A549 (cell line): ENCODE measurements at regions not wholly inside any gene's neighbourhood (a gene's known extent, or its start where the extent isn't known, plus 50 kb on each side); places are given as distances from the start of the nearest gene placed in this dataset.

Source experiments
- ATAC-seq, 2 experiments: fragments of 200-7000 bp in 1 of 2; fragments of >200 bp in 1 of 2; cut with Nextera tagmentation in 1 of 2; cut with Tn5 transposase in 1 of 2; 3 replicates each; pipeline versions ENCODE4 v1.8.0 to v1.9.1; 2018 to 2020; ENCODE audit warnings: mild to moderate bottlenecking in 1 of 2, moderate library complexity in 1 of 2
- CTCF ChIA-PET: fragments of 300-600 bp; sonication (Branson Sonifier 250); formaldehyde crosslinking; extraction: SDS; loops from one replicate; lab custom pipeline; 2021; ENCODE audit warnings: antibody characterized with exemption, inconsistent platforms; lab: Yijun Ruan, JAX
- POLR2A ChIA-PET: fragments of 350-600 bp; formaldehyde crosslinking; extraction: SDS; loops from one replicate; lab custom pipeline; 2021; ENCODE audit warnings: antibody characterized with exemption, inconsistent platforms; lab: Yijun Ruan, JAX
- DNase-seq, 2 experiments: peaks; one replicate each; pipeline versions ENCODE4 v3.0.0 to v3.0.0-alpha.2; 2011 to 2016; ENCODE audit warnings: low read depth in 1 of 2, low spot score in 1 of 2
- FAIRE-seq: peaks from 2 replicates; lab custom pipeline; 2011; peaks lifted over from hg19 to GRCh38; lab: Jason Lieb, UNC
- H3K27ac ChIP-seq, 2 experiments: fragments of >200 bp; sonication (Bioruptor Twin); formaldehyde crosslinking; 3 replicates each; pipeline ENCODE4 v1.5.1; 2016 to 2017
- H3K4me1 ChIP-seq: fragments of >200 bp; sonication (Bioruptor Twin); formaldehyde crosslinking; 3 replicates; pipeline ENCODE4 v1.6.1; 2016
- H3K4me2 ChIP-seq: fragments of >200 bp; sonication (Bioruptor Twin); formaldehyde crosslinking; 3 replicates; pipeline ENCODE4 v1.6.1; 2016
- H3K4me3 ChIP-seq: fragments of >200 bp; sonication (Bioruptor Twin); formaldehyde crosslinking; 3 replicates; pipeline ENCODE4 v1.5.1; 2016
- H3K9me3 ChIP-seq: fragments of >200 bp; sonication (Bioruptor Twin); formaldehyde crosslinking; 3 replicates; pipeline ENCODE4 v1.6.1; 2016
- CEBPB ChIP-seq, 2 experiments: fragments of >200 bp in 1 of 2; sonication (Bioruptor Twin) in 1 of 2; formaldehyde crosslinking in 1 of 2; IDR thresholded peaks; 2 replicates each; pipeline ENCODE4 v1.6.1; 2012 to 2016
- FOSL2 ChIP-seq, 2 experiments: fragments of 450-650 bp in 1 of 2; fragments of >200 bp in 1 of 2; sonication (Bioruptor Twin) in 1 of 2; formaldehyde crosslinking; IDR thresholded peaks; 2 replicates each; pipeline versions ENCODE4 v1.5.0 to v1.6.1; 2016 to 2020; ENCODE audit warnings: mild to moderate bottlenecking in 1 of 2, moderate library complexity in 1 of 2
- FOXS1 ChIP-seq: fragments of 250-450 bp; sonication (Bioruptor Pico); IDR thresholded peaks from 2 replicates; pipeline ENCODE4 v1.5.0; 2020; ENCODE audit warnings: mild to moderate bottlenecking, moderate library complexity
- HDAC2 ChIP-seq: fragments of 200-600 bp; sonication (generic); IDR thresholded peaks from 2 replicates; pipeline ENCODE4 v1.6.1; 2016
- HEYL ChIP-seq: fragments of 250-450 bp; sonication (Bioruptor Pico); IDR thresholded peaks from 2 replicates; pipeline ENCODE4 v1.8.0; 2021; ENCODE audit warnings: mild to moderate bottlenecking, moderate library complexity
- KDM5A ChIP-seq: fragments of 200-600 bp; sonication (generic); IDR thresholded peaks from 2 replicates; pipeline ENCODE4 v1.6.1; 2016; ENCODE audit warnings: antibody characterized with exemption, mild to moderate bottlenecking
- MAFK ChIP-seq: fragments of 450-650 bp; IDR thresholded peaks from 2 replicates; pipeline ENCODE4 v1.6.1; 2014; ENCODE audit not compliant: partially characterized antibody
- MAZ ChIP-seq: fragments of 150-350 bp; IDR thresholded peaks from 2 replicates; pipeline ENCODE4 v1.6.1; 2014; ENCODE audit warnings: antibody characterized with exemption, low read depth, low read length, borderline replicate concordance
- POLR2AphosphoS2 ChIP-seq: conservative IDR thresholded peaks from 2 replicates; pipeline ENCODE4 v1.6.1; 2012; ENCODE audit warnings: low read length, improper control_type of control experiment, inconsistent platforms
- RAD21 ChIP-seq, 2 experiments: fragments of >200 bp in 1 of 2; sonication (Bioruptor Twin) in 1 of 2; formaldehyde crosslinking in 1 of 2; IDR thresholded peaks in 1 of 2; conservative IDR thresholded peaks in 1 of 2; 2 replicates in 1 of 2; 3 replicates in 1 of 2; pipeline ENCODE4 v1.6.1; 2012 to 2018; ENCODE audit warnings: inconsistent platforms in 1 of 2
- RARB ChIP-seq: fragments of 250-450 bp; sonication (Bioruptor Pico); IDR thresholded peaks from 2 replicates; pipeline ENCODE4 v1.8.0; 2021; ENCODE audit warnings: mild to moderate bottlenecking, moderate library complexity
- SREBF2 ChIP-seq: fragments of 450-650 bp; IDR thresholded peaks from 2 replicates; pipeline ENCODE4 v1.6.1; 2014; ENCODE audit warnings: mild to moderate bottlenecking, moderate library complexity
- ZNF302 ChIP-seq: fragments of 250-450 bp; sonication (Bioruptor Pico); IDR thresholded peaks from 2 replicates; pipeline ENCODE4 v1.9.0; 2021; ENCODE audit warnings: inconsistent platforms, mild to moderate bottlenecking, moderate library complexity
- WGBS: methylation state at CpG from one replicate; pipeline ENCODE4 v1.1.6; 2017; ENCODE audit errors: missing lambda C conversion rate; 5-methylcytosine and 5-hydroxymethylcytosine counted together
- TF ChIP-seq, protein P1 (sequence below): IDR thresholded peaks from 2 replicates; pipeline ENCODE4 v1.6.1; 2012
- TF ChIP-seq, protein P2 (sequence below): IDR thresholded peaks from 2 replicates; pipeline ENCODE4 v1.6.1; 2012
- TF ChIP-seq, protein P3 (sequence below): fragments of 150-350 bp; IDR thresholded peaks from 2 replicates; pipeline ENCODE4 v1.6.1; 2014; ENCODE audit warnings: low read depth, mild to moderate bottlenecking, low read length
- TF ChIP-seq, protein P4 (sequence below): fragments of 250-450 bp; sonication (Bioruptor Pico); IDR thresholded peaks from 2 replicates; pipeline ENCODE4 v1.5.0; 2021; ENCODE audit warnings: mild to moderate bottlenecking, moderate library complexity, borderline replicate concordance
- TF ChIP-seq, protein P5 (sequence below): fragments of 200-600 bp; sonication (generic); IDR thresholded peaks from 2 replicates; pipeline ENCODE4 v1.6.1; 2016; ENCODE audit warnings: antibody characterized with exemption, mild to moderate bottlenecking, moderate library complexity
- TF ChIP-seq, protein P6 (sequence below): fragments of 250-450 bp; sonication (Bioruptor Pico); IDR thresholded peaks from 2 replicates; pipeline ENCODE4 v1.5.0; 2020; ENCODE audit warnings: low read depth, mild to moderate bottlenecking, moderate library complexity

DNA sequence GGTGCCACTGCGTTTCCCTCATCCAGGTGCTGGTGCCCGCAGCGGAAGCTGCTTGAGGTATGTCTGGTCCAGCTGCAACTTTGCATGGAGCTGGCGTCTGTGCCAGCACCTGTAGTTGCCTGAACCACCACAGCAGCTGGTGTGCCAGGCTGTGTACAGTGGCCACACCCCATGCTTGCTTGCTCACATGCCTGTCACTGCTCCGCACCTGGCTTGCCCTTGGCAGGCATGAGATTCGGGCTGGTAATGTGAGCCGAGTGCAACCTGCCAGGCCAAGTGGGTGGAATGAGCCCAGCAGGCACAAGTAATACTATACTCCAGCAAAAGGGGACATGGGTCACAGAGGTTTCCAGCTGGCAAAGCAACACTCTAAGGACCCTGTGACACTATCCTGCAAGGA, 1123.3 kb upstream of the ACVR2A start:
- FAIRE-seq = no peak
- Histone ChIP-seq H3K4me1 (no peaks in the 10 kb centered on the region), H3K4me2 (no peak overlapping the region), H3K27ac (no peak overlapping the region), H3K9me3 (no peaks in the 10 kb centered on the region), H3K4me3 (no peak overlapping the region)
- DNase-seq = no peak
- 37% methylated on average over 7 of the region's 7 CpGs for WGBS
- TF ChIP-seq HDAC2 (no peak), POLR2AphosphoS2 (no peak), SREBF2 (no peak), FOXS1 (CRISPR knock-in tag) (no peak), RARB (CRISPR knock-in tag) (no peak), KDM5A (no peak), HEYL (no peak), FOSL2 (IDR thresholded peaks at IDR 0.05) (no peak), FOSL2 (CRISPR knock-in tag; IDR thresholded peaks at IDR 0.05) (no peak), RAD21 (conservative IDR thresholded peaks at IDR 0.05 in 1 of 2, IDR thresholded peaks at IDR 0.05 in 1 of 2) (no peak), ZNF302 (CRISPR knock-in tag) (no peak), CEBPB (IDR thresholded peaks at IDR 0.05) (no peak)
- TF ChIP-seq, protein P1, sequence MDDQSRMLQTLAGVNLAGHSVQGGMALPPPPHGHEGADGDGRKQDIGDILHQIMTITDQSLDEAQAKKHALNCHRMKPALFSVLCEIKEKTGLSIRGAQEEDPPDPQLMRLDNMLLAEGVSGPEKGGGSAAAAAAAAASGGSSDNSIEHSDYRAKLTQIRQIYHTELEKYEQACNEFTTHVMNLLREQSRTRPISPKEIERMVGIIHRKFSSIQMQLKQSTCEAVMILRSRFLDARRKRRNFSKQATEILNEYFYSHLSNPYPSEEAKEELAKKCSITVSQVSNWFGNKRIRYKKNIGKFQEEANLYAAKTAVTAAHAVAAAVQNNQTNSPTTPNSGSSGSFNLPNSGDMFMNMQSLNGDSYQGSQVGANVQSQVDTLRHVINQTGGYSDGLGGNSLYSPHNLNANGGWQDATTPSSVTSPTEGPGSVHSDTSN = no peak
- TF ChIP-seq, protein P2, sequence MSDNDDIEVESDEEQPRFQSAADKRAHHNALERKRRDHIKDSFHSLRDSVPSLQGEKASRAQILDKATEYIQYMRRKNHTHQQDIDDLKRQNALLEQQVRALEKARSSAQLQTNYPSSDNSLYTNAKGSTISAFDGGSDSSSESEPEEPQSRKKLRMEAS = no peak
- TF ChIP-seq, protein P3, sequence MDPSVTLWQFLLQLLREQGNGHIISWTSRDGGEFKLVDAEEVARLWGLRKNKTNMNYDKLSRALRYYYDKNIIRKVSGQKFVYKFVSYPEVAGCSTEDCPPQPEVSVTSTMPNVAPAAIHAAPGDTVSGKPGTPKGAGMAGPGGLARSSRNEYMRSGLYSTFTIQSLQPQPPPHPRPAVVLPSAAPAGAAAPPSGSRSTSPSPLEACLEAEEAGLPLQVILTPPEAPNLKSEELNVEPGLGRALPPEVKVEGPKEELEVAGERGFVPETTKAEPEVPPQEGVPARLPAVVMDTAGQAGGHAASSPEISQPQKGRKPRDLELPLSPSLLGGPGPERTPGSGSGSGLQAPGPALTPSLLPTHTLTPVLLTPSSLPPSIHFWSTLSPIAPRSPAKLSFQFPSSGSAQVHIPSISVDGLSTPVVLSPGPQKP = no peak
- TF ChIP-seq, protein P4, sequence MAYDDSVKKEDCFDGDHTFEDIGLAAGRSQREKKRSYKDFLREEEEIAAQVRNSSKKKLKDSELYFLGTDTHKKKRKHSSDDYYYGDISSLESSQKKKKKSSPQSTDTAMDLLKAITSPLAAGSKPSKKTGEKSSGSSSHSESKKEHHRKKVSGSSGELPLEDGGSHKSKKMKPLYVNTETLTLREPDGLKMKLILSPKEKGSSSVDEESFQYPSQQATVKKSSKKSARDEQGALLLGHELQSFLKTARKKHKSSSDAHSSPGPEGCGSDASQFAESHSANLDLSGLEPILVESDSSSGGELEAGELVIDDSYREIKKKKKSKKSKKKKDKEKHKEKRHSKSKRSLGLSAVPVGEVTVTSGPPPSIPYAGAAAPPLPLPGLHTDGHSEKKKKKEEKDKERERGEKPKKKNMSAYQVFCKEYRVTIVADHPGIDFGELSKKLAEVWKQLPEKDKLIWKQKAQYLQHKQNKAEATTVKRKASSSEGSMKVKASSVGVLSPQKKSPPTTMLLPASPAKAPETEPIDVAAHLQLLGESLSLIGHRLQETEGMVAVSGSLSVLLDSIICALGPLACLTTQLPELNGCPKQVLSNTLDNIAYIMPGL (CRISPR knock-in tag) = no peak
- 0 out of 6 replicates have a peak, but pooled peaks of 1 of the 2 experiments have one; percentile 24 for ATAC-seq
- ChIA-PET CTCF (no interaction called here), POLR2A (no interaction called here)

DNA sequence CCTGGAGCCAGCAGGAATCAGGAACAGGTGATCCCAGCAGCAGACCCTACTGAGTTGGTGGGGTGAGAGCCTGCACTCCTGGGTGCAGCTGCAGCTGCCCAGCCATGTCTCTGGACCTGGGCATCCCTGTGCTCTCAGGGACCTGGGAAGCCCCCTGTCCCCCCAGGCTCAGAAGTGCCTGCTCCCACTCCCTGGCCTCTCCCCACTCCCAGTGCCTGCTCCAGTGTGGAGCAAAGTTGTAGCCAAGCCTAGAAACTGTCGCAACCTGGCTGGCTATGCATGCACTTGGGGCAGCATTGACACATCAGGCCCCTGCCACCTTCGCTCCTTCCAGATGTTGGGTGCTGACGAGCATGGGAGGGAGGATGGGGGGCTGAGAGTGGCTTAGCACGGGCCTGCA, 1124.7 kb upstream of the ACVR2A start:
- FAIRE-seq = no peak
- POLR2A ChIA-PET = no interaction called here
- 10% methylated on average over 2 of the region's 4 CpGs for WGBS

DNA sequence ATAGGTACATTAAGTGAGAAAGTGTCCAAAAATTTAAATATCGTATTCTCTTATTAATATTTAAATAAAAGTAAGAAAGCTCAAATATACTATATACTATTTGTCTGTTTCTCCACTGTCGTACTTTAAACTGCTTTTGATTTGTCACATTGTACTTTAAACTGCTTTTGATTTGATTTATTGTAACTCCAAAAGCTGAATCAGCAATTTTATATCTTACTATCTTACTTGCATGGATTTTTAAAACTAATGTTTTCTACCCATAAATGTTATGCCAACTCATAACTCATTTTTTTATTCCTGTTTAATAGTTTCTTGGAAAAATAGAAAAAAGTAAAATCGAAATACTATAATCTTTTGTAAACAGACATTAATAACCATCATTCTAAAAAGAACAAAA, 1128.2 kb upstream of the ACVR2A start:
- FAIRE-seq = no peak
- no peak for ATAC-seq
- H3K4me2 ChIP-seq = no peak overlapping the region
- H3K9me3 ChIP-seq = no peaks in the 10 kb centered on the region
- ChIA-PET CTCF (no interaction called here), POLR2A (no interaction called here)
- no peaks in the 10 kb centered on the region for H3K4me1 ChIP-seq
- no peak overlapping the region for H3K27ac ChIP-seq
- no peak for DNase-seq
- 25% methylated on average over 3 of the region's 3 CpGs for WGBS
- H3K4me3 ChIP-seq = no peak overlapping the region
- TF ChIP-seq MAFK = peak; percentile 94
- TF ChIP-seq, protein P5, sequence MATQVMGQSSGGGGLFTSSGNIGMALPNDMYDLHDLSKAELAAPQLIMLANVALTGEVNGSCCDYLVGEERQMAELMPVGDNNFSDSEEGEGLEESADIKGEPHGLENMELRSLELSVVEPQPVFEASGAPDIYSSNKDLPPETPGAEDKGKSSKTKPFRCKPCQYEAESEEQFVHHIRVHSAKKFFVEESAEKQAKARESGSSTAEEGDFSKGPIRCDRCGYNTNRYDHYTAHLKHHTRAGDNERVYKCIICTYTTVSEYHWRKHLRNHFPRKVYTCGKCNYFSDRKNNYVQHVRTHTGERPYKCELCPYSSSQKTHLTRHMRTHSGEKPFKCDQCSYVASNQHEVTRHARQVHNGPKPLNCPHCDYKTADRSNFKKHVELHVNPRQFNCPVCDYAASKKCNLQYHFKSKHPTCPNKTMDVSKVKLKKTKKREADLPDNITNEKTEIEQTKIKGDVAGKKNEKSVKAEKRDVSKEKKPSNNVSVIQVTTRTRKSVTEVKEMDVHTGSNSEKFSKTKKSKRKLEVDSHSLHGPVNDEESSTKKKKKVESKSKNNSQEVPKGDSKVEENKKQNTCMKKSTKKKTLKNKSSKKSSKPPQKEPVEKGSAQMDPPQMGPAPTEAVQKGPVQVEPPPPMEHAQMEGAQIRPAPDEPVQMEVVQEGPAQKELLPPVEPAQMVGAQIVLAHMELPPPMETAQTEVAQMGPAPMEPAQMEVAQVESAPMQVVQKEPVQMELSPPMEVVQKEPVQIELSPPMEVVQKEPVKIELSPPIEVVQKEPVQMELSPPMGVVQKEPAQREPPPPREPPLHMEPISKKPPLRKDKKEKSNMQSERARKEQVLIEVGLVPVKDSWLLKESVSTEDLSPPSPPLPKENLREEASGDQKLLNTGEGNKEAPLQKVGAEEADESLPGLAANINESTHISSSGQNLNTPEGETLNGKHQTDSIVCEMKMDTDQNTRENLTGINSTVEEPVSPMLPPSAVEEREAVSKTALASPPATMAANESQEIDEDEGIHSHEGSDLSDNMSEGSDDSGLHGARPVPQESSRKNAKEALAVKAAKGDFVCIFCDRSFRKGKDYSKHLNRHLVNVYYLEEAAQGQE = no peak

More for the DNA sequence above, 1124.7 kb upstream of the ACVR2A start:
- Histone ChIP-seq H3K9me3 (no peaks in the 10 kb centered on the region), H3K4me3 (no peak overlapping the region), H3K4me2 (no peak overlapping the region), H3K4me1 (no peaks in the 10 kb centered on the region), H3K27ac (no peak overlapping the region)
- CTCF ChIA-PET = interaction anchor here (0.6 kb wide), 1 partner anchor 103 kb away, joined by 3 read pairs; no protein-coding TSS in a partner anchor
- no peak for TF ChIP-seq MAZ
- TF ChIP-seq, protein P6, sequence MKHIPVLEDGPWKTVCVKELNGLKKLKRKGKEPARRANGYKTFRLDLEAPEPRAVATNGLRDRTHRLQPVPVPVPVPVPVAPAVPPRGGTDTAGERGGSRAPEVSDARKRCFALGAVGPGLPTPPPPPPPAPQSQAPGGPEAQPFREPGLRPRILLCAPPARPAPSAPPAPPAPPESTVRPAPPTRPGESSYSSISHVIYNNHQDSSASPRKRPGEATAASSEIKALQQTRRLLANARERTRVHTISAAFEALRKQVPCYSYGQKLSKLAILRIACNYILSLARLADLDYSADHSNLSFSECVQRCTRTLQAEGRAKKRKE (CRISPR knock-in tag) = no peak
- ATAC-seq = no peak
- DNase-seq = no peak
